ENCODE measurements at regions not wholly inside any gene's neighbourhood (a gene's known extent, or its start where the extent isn't known, plus 50 kb on each side); places are given as distances from the start of the nearest gene placed in this dataset.

GRCh38 chr19:30646806-30647205, 274.6 kb downstream of the ZNF536 start:
- DNase-seq, result no peak

- no peak for DNase-seq
These were observed 273.9 kb downstream of the ZNF536 start for GRCh38 chr19:30645946-30646577.

- DNase-seq, result no peak
These were observed 268.2 kb downstream of the ZNF536 start for GRCh38 chr19:30640252-30640965.

- no peak for DNase-seq
These were observed 266.7 kb downstream of the ZNF536 start for GRCh38 chr19:30638889-30639288.

- no peak for DNase-seq
These were observed 265.7 kb downstream of the ZNF536 start for GRCh38 chr19:30637926-30638325.

DNA sequence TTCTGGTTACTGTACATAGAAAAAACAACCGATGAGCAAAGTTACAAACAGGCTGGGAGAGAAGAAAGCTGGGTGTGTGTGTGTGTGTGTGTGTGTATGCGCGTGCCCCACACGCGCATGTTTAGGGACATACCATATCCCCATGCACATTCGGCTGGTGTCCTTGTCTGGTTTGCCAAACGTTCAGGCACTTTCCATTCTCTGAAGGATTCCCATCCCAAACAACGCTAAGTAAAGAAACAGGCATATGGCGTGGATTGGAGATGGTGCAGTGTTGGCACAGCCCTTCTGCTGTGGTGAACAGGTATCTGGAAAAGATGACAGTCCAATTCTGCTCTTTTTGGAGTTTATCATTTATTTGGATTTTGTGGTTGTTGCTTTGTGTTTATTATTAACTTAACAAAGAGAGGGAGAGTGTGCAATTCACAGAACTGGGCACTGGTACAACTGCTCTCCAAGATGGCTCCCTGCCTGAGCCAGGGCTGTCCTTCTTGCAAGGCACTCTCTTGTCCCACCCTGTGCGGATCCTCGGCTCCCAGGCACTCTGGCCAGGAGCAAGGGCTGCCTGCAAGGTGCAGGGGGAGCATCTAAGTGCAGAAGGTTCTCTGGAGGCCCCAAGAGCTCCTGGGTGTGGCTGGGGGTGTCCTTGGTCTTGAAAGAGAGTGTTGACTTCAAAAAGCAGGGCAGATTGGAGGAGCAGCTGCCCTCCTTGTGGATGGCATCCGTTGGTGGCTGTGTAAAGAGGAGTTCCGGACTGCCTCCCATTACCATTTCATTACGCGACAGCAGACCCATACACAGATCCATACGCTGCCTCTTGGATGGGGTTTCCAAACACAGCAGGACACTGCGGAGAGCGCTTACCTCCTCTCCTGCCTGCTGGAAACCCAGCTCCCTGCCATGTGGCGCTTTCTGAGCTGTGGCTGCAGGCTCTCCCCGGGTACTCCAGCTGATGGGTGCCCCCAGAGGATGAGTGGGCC, 263.1 kb downstream of the ZNF536 start:
- no peak for DNase-seq

DNA sequence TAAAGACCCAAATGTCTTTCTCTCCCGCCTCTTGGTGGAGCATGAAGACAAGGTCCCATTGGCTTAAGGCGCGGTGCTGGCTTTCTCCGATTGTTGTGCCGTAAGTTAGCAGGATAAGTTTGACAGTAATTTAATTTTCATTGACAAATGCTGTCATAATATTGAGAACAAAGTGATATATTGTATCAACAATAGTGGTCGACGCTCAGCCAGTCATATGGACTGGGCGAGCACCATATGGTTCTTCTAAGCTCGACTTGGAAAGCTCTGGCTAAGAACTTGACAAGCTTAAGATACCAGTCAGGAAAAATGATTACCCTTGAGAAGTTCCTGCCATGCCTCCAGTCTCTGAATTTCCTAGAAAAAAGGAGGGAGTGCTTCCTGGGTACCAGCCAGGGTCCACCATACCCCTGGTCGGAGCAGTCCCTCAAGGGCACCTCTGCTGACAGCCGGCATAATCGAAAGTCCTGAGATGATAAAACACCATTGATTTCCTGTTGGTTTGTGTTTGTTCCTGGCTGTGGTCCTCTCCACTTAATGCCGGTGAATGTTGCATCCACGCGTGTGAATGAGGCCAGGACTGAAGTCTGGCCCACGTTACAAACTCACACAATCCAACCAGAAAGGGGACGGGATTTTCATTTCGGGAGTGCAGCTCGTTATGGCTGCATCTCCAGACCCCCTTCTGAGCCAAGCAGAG, 262.1 kb downstream of the ZNF536 start:
- no peak for DNase-seq

DNA sequence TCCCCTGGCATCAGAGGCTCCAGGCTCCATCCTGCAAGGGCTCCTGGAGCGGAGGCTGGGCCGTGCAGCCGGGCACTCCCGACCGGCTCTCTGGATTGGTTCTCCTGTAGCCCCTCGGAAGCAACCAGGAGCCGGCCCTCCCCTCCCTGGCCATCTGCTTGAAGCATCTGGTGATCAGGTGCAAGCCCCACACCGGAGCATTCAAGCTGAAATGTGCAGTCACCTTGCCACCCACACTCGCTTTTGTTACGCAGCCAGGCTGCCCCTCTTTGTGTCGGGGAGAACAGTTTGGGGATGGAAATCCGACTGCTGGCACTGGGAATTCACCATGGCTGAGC, 258.8 kb downstream of the ZNF536 start:
- DNase-seq, result no peak

GRCh38 chr19:30630289-30631032, 258.3 kb downstream of the ZNF536 start:
- DNase-seq, result no peak

- DNase-seq, result no peak
These were observed 256.9 kb downstream of the ZNF536 start for GRCh38 chr19:30629086-30629485.

DNA sequence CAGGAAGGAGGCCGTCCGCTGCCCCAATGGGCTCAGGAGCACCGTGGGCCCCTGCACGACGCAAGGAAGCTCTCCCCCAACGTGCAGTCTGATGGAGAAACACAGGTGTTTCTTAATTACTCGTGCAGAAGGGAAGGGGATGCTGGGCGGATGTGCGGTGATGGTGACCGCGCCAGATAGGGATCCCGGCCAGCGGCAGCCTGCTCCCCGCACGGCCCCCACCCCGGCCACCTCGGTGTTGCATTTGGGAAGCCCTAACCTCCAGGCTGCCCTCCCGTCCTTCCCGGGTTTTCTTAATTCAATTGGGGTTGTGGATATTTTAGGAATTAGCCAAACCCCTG, 254.4 kb downstream of the ZNF536 start:
- DNase-seq, result no peak

GRCh38 chr19:30625947-30626625, 253.9 kb downstream of the ZNF536 start:
- DNase-seq, result no peak

- no peak for DNase-seq
These were observed 250.1 kb downstream of the ZNF536 start for GRCh38 chr19:30622276-30622675.

DNA sequence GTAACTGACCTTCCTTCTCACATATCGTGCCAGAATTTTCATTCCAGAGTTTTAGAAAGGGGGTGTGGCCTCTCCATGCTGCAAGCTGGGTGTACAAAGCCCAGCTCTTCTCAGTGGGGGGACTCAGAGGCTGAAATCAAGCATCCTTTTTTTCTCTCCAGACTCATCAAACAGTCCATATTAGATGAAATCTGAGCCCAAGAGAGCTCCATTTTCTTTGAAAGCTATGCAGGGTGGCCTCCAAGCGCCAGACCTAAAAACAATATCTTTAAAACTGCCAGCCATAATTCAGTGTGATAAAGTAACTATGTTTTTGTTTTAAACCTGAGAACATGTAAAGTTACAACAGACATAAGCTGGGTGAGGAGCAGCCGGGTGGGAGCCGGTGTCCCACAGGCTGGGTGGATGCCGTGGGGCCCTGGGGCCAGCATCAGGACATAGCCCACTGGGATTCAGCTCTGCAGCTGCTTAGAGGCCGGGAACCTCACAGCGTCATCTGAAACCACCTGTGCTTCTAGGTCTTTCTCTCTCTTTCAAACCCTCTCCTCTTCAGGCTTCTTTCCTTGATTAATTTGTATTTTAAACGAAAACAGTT, 249.2 kb downstream of the ZNF536 start:
- DNase-seq, result no peak

GRCh38 chr19:30620354-30620753, 248.2 kb downstream of the ZNF536 start:
- DNase-seq, result no peak

GRCh38 chr19:30609656-30610270, 237.6 kb downstream of the ZNF536 start:
- no peak for DNase-seq

GRCh38 chr19:30608471-30608870, 236.3 kb downstream of the ZNF536 start:
- DNase-seq, result no peak

All from NCI-H1436 treated with DMSO at 0.1 percent for 48 hours (cell line).